Limb (tissue), 2 donors: ENCODE measurements at regions not wholly inside any gene's neighbourhood (a gene's known extent, or its start where the extent isn't known, plus 50 kb on each side); places are given as distances from the start of the nearest gene placed in this dataset.
"Not testable (repeated sequence)": the region's sequence is repeated elsewhere in the genome, so short reads cannot be mapped to it uniquely, and the experiment has no call there.

Source experiments
- DNase-seq, 2 donors: peaks; one replicate each; pipeline ENCODE4 v3.0.0-alpha.2; 2016; ENCODE audit errors: extremely low spot score in 2 of 2

- DNase-seq = no peak
Measured at GRCh38 chr5:123294544-123294943, 128.7 kb downstream of the CEP120 start.

DNA sequence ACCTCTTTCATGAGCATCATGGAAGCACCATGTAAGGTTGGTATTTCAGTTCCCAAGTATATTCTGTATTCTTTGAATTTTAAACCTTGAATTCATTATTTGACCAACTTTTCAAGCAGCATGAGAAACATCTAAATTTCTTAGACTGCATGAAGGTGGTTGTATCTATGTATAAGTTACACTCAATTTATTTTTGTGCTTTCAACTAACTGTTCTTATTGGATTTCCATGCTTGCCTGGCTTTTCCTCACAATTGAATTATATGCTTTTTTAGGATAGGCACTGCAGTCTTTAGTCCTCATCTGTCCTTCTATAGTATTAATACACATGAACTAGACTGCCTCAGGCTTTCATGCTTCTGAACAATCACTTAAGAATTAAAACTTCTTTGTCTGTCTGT lies 134.0 kb downstream of the CEP120 start:
- no peak for DNase-seq

GRCh38 chr5:123287881-123288280 lies 135.3 kb downstream of the CEP120 start:
- no peak for DNase-seq

GRCh38 chr5:123286891-123287290 lies 136.3 kb downstream of the CEP120 start:
- DNase-seq = no peak

DNA sequence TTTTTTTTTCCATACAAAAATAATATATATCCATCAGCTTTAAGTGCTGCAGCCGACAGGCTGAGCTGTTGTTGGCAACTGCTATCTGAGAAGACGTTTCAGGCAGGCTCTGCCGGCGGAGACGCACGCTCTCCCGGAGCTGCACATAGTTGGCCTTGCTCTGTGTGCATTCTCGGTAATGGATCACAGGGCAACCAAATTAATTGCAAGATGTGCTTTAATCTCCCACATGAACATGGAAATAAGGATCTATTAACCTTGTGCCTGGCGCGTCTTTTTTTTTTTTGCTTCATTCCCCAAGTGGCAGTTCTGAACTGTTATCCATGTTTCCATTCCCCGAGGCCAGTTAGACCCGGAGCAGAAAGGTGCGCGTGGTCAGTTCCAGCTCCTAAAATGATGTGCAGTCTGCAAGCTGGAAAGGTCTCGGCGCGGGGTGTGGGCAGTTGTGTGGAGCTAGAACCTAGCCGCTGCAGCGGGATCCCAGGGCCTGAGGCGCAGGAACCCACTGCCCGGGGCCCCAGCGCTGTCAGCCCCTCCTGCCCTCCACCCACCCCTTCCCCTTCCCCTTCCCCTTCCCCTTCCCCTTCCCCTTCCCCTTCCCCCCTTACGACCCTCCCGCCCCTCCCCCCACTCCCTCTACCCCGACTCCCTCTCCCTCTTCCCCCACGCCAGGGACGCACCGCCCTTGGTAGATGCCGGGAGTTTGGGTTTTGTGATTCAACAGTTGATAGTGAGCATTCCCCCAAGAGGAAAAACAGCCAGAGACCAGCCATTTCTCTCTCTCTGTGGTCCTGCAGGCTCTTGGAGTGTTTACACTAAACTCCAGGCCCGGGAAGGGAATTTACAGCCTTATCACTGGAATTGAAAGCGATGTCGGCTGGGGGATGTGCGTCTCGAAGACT lies 137.8 kb downstream of the CEP120 start:
- peak in 1 of 2 donors; percentile 48 for DNase-seq

- DNase-seq = no peak
Measured at GRCh38 chr5:123283499-123283898, 139.7 kb downstream of the CEP120 start.

GRCh38 chr5:123283031-123283430 lies 140.2 kb downstream of the CEP120 start:
- DNase-seq = no peak

DNA sequence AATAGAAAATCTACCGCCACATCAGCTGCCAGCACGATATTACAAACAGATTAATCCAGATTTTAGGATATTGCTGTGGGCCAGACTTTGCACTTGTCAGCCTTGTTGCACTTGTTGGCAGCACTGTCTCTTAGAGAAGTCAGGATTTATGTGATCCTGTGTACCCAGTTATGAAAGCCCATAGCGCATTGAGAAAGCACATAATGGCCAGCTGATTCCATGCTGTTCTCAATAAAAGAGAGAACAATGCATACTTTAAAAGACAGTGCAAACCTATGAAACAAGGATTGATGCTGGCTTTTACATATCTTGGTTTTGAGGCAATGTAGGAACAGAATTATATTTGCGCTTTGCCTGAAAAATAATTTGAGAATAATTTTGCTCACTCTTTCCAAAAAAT lies 140.8 kb downstream of the CEP120 start:
- no peak for DNase-seq

- not testable (repeated sequence) for DNase-seq
Measured at GRCh38 chr5:123280854-123281253, 142.3 kb downstream of the CEP120 start.

DNA sequence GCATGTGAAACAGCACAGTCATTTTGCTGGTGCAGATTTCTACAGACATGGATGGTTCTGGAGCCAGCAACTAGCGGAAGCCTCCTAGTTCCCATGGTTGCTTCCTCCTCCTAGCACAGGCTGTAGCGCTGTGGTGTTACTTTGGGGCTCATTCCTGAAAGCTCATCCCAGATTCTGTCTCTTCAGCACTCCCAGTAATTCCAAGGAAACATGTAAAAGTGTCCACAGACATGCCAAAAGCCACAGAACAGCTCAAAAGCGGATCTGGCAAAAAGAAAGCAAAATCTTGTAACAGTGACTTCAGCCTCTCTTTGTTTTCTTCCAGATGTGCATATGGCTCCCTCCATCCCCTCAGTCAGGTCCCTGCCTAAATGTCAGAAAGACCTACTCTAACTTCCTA lies 144.1 kb downstream of the CEP120 start:
- DNase-seq = peak in 1 of 2 donors; percentile 16

DNA sequence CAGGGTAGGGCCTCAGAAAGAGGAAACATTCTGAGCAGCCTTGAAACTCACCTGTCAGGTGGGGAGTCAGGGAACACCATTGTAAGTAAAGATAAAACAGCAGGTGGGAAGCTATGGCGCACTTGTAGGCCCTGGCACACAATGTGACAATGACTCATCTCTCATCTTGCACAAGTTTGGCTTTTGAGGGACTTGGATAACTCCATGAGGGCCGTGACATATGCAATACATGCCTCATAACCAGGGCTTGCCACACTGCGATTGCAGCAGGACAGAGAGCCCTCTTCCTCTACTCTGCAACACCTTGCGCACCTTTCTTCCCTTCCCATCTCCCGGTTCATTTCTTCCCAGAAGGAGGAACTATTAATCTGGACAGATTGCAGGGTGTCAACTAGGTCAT lies 144.9 kb downstream of the CEP120 start:
- DNase-seq = no peak

DNA sequence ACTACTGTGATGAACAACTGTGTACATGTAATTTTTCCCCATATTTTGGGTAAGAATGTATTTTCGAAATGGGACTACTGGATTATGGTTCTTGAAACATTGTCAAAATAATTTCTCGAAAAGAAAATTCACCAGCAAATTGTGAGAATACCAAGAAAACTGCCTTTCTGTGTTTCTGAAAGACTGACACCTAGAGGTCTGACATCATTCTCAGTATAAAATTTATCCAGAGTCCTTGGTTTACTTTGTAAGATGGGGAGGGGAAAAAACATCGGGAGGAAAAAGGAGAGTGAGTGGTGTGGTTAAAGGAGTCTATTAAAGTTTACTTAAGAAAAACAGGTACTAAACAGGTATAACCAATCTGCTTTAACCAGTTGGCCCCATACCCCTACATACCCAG lies 149.2 kb downstream of the CEP120 start:
- no peak for DNase-seq

DNA sequence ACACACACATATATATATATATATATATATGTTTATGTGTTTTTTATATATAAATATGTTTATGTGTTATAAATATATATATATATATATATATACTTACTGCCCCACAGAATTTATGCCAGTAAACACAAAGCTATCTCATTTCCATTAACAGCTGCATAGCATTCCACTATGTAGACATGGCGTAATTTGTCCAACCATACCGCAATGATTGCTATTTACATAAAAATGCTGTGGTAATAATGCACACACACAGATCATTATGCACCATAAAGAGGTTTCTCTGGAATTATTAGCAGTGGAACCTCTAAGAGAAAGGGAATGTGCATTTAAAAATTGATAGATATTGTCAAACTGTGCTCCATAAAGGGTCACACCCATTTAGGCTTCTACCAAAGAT lies 150.1 kb downstream of the CEP120 start:
- DNase-seq = no peak

DNA sequence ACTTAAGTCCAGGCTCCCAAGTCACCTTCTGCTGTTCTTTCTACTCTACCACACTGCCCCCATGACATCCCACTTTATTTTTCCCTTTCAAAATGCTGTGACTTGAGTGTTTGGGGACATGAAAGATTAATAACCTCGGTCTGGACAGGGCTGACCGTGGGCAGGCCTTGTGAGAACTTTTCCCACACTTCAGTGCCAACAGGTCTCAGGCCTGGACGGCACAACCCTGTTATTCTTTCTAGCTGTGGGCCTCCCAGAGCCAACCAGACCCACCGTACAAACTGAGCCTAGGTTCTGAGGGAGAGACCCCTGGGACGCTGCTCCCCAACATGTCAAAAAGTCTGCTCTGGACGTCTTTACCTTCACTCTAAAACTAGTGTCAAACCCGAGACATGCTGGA lies 153.4 kb downstream of the CEP120 start:
- no peak for DNase-seq

- DNase-seq = no peak
Measured at GRCh38 chr5:123269436-123269835, 153.8 kb downstream of the CEP120 start.

DNA sequence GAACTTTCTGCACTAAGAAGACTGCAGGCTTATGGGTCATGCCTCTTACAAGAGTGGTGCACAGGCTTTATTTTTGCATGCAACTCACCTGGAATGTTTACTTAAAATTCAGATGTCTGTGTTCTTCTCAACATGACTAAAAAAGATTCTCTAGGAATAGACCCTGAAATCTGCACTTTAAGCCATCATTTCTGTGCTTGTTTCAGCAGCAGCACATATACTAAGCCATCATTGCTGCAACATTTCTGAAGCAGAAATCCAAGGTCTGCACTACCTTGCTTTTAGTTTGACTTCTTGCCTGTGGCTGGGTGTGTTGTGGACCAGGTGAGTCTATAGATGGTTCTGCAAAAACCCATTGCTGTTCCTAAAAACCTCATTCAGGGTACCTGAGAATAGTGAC lies 156.8 kb downstream of the CEP120 start:
- no peak for DNase-seq

DNA sequence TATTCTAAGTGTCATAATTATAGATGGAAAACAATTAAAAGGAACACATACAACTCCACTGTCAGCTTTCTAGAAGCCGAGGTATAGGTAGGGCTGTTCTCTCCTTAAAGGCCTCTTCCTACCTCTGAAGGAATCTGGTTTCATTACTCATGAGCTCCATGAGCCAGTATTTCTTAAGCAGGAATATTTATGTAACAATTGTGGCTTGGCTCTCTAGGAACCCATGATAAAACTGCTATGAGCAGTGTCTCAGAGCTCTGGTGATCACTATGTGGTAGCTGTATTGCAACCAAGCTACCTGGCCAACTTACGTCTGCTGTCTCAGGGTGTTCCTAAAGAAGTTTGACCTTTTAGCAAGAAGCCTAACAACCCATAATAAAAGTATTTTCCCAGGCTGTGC lies 157.7 kb downstream of the CEP120 start:
- no peak for DNase-seq

DNA sequence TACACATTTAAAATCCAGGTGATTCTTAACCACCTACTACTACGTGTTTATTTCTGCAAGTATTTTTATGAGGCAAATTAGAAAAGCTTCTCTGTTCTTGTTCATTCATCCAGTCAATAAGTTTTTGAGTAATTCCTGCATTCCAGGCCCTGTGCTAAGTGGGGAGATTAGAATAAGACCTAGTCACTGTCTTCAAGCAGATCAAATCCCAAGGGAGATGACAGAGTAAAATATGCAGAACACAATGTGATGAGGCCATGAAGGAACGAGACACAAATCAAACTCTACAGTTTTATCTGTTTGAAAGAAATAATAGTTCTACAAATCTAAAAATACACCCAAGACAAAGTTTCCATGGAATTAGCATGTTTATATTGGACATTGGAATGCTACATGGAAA lies 158.8 kb downstream of the CEP120 start:
- no peak for DNase-seq

GRCh38 chr5:123263859-123264258 lies 159.3 kb downstream of the CEP120 start:
- DNase-seq = no peak

- DNase-seq = peak in 1 of 2 donors; percentile 38
Measured at GRCh38 chr5:123262216-123262823, 160.9 kb downstream of the CEP120 start.

GRCh38 chr5:123261752-123262151 lies 161.5 kb downstream of the CEP120 start:
- no peak for DNase-seq

DNA sequence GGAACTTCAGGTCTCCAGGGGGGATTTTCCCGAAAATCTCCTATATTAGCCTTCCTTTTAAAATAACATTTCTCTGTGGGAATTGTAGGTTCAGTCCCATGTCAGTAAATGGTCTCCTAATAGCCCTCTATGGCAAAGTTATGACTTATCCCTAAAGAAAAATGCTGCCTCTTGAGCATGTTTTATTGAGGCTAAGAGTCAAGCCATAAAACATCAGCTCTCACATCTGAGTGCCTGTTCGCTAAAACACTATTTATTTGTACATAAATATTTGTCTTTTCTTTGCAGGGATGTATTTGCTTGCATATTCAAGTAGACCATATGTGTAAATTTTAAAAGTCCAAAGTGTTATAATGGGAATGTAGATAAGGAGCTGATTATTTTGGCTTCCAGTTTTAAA lies 160.4 kb downstream of the PRDM6 start:
- DNase-seq = no peak

DNA sequence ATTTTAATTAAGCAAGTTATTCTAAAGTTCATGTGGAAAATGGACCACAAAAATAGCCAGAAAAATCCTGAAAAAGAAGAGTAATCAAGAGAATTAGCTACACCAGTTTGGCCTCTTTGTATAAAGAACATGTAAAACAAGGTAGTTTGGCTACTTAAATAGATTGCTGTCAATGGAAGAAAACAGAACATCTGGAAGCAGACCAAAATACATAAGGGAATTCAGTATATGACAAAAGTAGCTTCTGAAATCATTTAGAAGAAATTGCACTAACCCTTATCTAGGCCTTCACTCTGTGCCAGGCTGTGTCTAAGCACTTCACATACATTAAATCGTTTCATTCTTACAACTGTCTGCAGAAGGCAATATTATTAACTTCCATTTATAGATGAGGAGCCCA lies 156.6 kb downstream of the PRDM6 start:
- no peak for DNase-seq
